NAMALWA (cell line): ENCODE measurements at regions not wholly inside any gene's neighbourhood (a gene's known extent, or its start where the extent isn't known, plus 50 kb on each side); places are given as distances from the start of the nearest gene placed in this dataset.

ENCODE experiments used
- DNase-seq: peaks from one replicate; pipeline ENCODE4 v3.0.0-alpha.2; 2015; ENCODE audit warnings: low spot score

GRCh38 chr7:7051206-7051877, 131.0 kb upstream of the C1GALT1 start:
- DNase-seq: peak; percentile 26

GRCh38 chr7:7054252-7054830, 128.0 kb upstream of the C1GALT1 start:
- DNase-seq: no peak

GRCh38 chr7:7060828-7061599, 121.3 kb upstream of the C1GALT1 start:
- no peak for DNase-seq

- no peak for DNase-seq
Measured at GRCh38 chr7:7077945-7078344, 104.4 kb upstream of the C1GALT1 start.

- no peak for DNase-seq
Measured at GRCh38 chr7:7080802-7081201, 101.5 kb upstream of the C1GALT1 start.

- DNase-seq: no peak
Measured at GRCh38 chr7:7090460-7090859, 91.9 kb upstream of the C1GALT1 start.

GRCh38 chr7:7098280-7098818, 84.0 kb upstream of the C1GALT1 start:
- DNase-seq: no peak

- no peak for DNase-seq
Measured at GRCh38 chr7:7099584-7100014, 82.7 kb upstream of the C1GALT1 start.

GRCh38 chr7:7100432-7100849, 81.9 kb upstream of the C1GALT1 start:
- no peak for DNase-seq

GRCh38 chr7:7102906-7103305, 79.4 kb upstream of the C1GALT1 start:
- no peak for DNase-seq

GRCh38 chr7:7103343-7104313, 78.7 kb upstream of the C1GALT1 start:
- peak; percentile 82 for DNase-seq

- DNase-seq: no peak
Measured at GRCh38 chr7:7104314-7104698, 78.0 kb upstream of the C1GALT1 start.

- no peak for DNase-seq
Measured at GRCh38 chr7:7104971-7105370, 77.4 kb upstream of the C1GALT1 start.

GRCh38 chr7:7105800-7106582, 76.4 kb upstream of the C1GALT1 start:
- DNase-seq: no peak

GRCh38 chr7:7108931-7109330, 73.4 kb upstream of the C1GALT1 start:
- peak; percentile 17 for DNase-seq

GRCh38 chr7:7109934-7110333, 72.4 kb upstream of the C1GALT1 start:
- no peak for DNase-seq

GRCh38 chr7:7110706-7111105, 71.6 kb upstream of the C1GALT1 start:
- no peak for DNase-seq

GRCh38 chr7:7112868-7113267, 69.5 kb upstream of the C1GALT1 start:
- DNase-seq: no peak

- DNase-seq: no peak
Measured at GRCh38 chr7:7114575-7115291, 67.6 kb upstream of the C1GALT1 start.

GRCh38 chr7:7117935-7118586, 64.3 kb upstream of the C1GALT1 start:
- DNase-seq: no peak
